HG03457 (cell line): ENCODE measurements at regions not wholly inside any gene's neighbourhood (a gene's known extent, or its start where the extent isn't known, plus 50 kb on each side); places are given as distances from the start of the nearest gene placed in this dataset.

Source experiments
- ATAC-seq: cut with Tn5 transposase; IDR thresholded peaks from one replicate; pipeline ENCODE4 v1.9.1; 2021; ENCODE audit warnings: moderate number of reproducible peaks; ENCODE audit not compliant: unreplicated experiment

DNA sequence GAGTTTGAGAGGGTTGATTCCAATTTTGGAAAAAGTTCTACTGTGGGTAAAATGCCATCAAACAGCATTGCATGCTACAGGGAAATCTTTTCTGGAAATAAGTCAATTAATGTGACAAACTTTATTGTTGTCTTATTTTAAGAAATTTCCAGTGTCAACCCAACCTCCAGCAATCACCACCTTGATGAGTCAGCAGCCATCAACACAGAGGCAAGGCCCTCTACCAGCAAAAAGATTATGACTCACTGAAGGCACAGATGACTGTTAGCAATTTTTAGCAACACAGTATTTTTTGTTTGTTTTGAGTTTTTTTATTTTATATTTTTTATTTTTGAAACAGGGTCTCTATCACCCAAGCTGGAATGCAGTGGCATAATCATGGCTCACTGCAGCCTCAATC lies 165.4 kb upstream of the C1QTNF7 start:
- ATAC-seq, result no peak

DNA sequence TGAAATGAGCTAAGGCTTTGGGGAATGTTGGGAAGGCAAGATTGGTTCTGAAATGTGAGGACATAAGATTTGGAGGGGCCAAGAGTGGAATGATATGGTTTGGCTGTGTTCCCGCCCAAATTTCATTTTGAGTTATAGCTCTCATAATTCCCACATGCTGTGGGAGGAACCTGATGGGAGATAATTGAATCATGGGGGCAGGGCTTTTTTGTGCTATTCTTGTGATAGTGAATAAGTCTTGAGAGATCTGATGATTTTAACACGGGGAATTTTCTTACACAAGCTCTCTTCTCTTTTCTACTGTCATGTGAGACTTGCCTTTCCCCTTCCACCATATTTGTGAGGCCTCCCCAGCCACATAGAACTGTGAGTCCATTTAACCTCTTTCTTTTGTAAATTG lies 157.6 kb upstream of the C1QTNF7 start:
- no peak for ATAC-seq

GRCh38 chr4:15286041-15286440 lies 141.8 kb upstream of the C1QTNF7 start:
- ATAC-seq, result no peak

GRCh38 chr4:15291122-15291521 lies 136.7 kb upstream of the C1QTNF7 start:
- ATAC-seq, result no peak

DNA sequence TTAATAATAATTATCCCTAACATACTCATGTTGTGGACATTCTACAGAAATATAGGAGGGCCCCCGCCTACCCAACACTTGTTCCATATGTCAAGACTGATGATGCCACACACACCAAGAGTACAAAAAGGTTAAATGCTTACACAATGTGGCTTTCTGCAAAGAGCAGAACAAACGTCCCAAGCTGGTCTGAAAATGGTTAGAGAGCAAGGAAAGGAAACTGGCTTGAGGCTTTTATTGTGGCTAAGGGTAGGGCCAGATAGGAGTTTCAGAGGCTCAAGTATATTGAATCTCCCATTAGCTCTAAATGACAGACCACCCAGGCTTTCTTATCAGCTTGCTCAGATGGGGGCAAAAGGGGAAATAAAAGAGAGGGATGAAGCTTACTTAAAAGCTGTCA lies 134.1 kb upstream of the C1QTNF7 start:
- no peak for ATAC-seq

GRCh38 chr4:15294202-15294601 lies 133.6 kb upstream of the C1QTNF7 start:
- no peak for ATAC-seq

DNA sequence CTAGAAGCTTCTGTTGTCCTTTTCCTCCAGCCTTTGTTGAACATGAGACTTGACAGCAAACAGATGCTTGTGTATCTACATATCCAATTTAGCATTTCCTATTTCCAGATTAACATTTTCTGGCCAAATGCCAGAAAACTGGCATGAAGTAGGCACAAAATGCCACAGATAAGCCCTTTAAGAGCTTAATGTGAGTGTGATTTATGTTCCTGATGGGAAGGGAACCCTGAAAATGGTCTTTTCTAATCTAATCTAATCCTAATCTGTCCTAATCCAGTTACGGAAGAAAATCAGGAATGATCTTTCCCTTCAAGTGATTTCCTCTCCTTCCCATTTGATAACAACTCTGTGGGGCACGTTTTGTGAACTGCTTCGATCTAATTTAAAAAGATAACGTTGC lies 133.0 kb upstream of the C1QTNF7 start:
- ATAC-seq, result no peak

DNA sequence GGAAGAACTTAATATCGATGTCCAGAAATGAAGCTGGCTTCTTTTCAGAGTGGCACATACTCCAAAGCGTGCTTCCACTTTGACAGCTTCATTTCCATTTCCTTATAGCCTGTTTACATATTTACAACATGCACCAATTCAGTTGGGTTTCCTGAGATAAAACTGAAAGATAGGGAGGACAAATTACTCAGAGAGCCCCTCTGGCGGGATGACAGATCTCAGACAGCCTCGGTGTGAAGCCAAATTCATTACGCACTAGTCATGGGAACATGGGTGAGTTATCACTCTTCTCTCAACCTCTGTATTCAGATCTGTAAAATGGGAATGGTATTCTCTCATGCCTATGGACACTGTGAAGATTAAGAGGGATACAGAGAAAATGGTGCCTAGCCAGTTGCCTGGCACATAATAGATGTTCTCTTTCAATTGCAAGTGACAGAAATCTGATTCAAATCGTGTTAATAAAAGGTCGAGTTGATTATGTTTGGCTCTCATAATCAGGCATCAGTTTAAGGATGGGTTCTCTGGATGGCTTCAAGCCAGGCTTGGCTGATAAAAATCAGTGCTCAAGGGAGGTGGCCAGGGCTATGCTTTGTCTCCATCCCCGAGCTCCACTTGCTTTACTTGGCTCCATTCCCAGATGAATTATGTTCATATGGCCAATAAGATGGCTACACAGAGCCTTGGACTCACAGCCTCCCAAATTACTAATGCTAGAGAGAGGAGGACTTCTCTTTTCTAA lies 132.2 kb upstream of the C1QTNF7 start:
- ATAC-seq, result no peak

DNA sequence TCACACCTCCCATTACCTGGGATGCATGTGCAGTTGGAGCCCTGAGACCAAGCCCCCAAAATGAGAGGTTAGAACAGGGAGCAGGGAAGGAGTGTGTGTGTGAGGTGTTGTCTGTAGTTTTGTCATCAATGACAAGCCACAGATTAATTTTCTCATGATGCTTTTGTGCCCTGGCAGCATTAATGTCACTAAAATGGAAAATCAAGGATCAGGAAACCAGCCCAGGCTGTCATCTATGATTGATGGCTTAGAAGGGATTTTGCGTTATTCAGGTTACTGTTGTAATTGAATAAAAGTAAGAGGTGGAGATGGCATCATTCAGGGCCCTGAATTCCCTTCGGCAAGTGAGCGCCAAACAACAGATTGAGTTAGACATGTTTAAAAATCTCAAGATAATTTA lies 130.5 kb upstream of the C1QTNF7 start:
- ATAC-seq, result no peak

GRCh38 chr4:15299627-15300026 lies 128.2 kb upstream of the C1QTNF7 start:
- ATAC-seq, result no peak

DNA sequence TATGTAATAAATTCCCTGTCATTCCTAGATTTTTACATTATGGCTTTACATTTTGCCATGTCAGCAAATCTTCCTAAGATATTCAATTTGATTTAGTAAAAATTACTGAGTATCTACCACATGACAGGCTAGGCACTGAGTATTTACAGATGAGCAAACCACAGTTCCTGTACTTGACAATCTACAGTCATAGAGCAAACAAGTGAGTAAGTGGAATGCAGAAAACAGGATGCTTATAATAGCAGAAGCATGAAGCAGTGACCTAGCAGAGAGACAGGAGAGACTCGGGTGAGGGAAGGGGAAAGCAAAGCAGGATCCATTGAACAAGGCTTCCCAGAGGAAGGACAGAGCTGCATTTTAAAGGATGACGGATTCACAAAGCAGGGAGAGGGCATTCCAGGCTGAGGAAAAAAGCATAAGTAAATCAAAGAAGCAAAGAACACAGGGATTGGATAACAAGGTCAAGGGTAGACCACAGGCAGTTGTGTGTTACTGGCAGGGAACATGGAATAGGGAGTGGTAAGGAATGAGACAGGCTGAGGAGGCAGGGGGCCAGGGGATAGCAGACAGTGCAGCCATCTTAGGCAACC lies 124.7 kb upstream of the C1QTNF7 start:
- ATAC-seq, result no peak

GRCh38 chr4:15314974-15315373 lies 112.9 kb upstream of the C1QTNF7 start:
- ATAC-seq, result no peak

DNA sequence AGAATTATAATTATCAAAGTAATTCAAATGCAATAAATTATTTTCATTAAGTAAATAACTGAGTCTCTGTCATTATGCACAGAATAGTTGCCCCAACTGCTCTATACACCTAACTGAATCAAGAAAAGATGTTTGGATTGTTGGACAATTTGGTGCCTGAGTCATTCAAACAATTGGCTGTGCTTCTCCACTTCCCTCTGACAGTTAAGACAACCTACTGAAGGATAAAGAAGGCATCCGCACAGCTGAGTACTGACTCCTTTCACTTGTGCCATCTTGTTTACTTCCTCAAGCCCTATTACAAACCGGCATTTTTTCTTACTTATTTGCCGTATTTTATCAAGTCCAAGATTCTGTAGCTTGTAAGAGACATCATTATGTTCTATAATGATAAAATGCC lies 110.6 kb upstream of the C1QTNF7 start:
- no peak for ATAC-seq

- ATAC-seq, result no peak
Observed at GRCh38 chr4:15318621-15319348, 109.0 kb upstream of the C1QTNF7 start.

DNA sequence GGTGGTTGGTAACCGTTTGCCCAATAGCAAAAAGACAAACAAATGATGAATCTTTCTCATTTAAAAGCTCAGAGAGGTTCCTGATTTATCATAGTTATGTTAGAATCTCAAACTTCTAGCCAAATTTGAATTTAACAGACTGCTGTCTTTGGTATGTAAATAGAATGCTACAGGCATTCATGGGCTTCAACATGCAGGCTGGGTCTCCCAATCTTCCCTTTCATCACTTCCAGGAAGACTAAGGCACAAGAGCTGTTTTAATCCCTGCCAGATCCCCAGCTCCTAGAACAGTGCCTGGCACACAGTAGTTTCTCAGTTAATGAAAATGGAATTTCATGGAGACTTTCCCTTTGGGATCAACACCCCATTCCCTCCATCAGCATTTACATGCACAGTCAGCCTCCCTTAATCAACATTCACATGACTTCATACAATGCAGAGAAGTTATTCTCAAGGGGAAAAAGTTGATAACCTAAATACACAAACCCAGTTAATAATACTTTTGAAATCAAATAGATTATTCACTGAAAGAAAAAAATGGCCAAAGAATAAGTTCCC lies 107.6 kb upstream of the C1QTNF7 start:
- ATAC-seq, result no peak

GRCh38 chr4:15322006-15322405 lies 105.8 kb upstream of the C1QTNF7 start:
- ATAC-seq, result no peak

- ATAC-seq, result no peak
Observed at GRCh38 chr4:15325987-15326386, 101.8 kb upstream of the C1QTNF7 start.

DNA sequence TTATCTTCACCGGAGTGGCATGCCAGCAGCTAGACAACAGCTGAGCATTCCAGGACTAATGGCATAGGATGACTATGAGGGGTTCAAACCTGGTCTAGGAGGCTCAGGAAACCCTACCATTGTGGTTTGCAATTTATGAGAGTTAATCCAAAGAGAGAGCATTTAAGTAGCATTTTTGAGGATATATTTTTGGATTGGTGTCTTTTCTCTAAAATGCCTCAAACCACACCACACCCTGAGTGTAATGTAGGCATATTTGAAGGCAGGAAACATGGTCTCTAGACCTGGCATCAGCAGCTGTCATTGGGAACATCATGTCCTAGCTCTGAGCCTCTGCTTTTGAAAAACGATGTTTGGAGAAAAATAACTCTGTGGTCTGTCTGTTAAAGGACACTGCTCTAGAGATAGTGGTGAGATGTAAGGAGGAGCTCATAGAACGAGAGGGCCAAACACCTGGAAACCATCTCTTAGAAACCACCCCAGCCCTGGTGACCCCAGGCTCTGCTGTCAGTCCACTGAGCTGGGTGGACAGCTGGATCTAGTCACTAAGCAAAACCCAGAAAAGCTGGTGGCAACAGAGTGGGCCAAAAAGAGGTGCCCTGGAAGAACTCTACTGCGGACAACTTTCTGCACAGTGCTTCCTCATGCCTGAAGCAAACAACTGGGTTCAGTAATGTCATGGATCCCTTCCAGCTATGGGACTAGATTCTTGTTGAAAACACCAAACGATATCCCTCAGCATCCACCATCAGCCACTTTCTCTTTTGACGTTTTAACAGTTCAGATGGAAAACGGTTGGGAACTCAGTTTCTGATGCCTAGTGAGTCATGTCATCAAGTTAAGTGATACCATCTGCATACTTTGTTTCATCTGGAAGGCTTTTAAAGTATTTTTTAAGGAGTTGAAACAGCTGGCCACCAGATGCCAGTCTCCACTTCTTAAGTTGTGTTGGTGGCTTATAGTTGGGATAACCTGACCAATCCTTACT lies 100.2 kb upstream of the C1QTNF7 start:
- ATAC-seq, result no peak

DNA sequence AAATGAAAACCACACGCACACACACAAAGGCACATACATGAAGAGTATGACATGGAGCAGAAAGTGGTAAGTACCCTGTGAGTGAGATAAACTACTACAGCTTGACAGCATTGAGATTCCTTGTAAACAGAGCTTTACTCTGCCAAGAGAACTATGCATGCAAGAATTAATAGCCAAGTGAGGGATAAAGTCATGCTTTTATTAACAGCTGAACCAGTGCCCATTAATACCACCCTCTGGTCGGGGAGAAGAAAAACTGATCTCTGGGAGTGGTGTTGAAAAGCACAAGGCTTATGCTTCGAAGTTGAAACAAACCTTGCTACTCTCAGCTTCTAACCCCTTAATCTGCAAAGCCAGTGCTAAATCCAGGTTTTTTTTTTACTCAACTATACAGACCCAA lies 95.9 kb upstream of the C1QTNF7 start:
- no peak for ATAC-seq

- no peak for ATAC-seq
Observed at GRCh38 chr4:15332377-15332776, 95.5 kb upstream of the C1QTNF7 start.
